NCI-H1092 treated with DMSO at 0.1 percent for 48 hours (cell line): ENCODE measurements at regions not wholly inside any gene's neighbourhood (a gene's known extent, or its start where the extent isn't known, plus 50 kb on each side); places are given as distances from the start of the nearest gene placed in this dataset.

Experiments used
- DNase-seq: peaks from one replicate; lab custom pipeline; 2025; lab: John Stamatoyannopoulos, UW

- DNase-seq = no peak
These were observed 76.7 kb upstream of the ARHGAP24 start for GRCh38 chr4:85398276-85398675.

- DNase-seq = no peak
These were observed 75.7 kb upstream of the ARHGAP24 start for GRCh38 chr4:85399270-85399669.

- no peak for DNase-seq
These were observed 72.6 kb upstream of the ARHGAP24 start for GRCh38 chr4:85402371-85402770.

GRCh38 chr4:85406185-85406584 is 68.8 kb upstream of the ARHGAP24 start:
- no peak for DNase-seq

GRCh38 chr4:85407546-85407945 is 67.4 kb upstream of the ARHGAP24 start:
- DNase-seq = no peak

GRCh38 chr4:85408301-85408700 is 66.6 kb upstream of the ARHGAP24 start:
- no peak for DNase-seq

- no peak for DNase-seq
These were observed 65.7 kb upstream of the ARHGAP24 start for GRCh38 chr4:85409251-85409650.

- no peak for DNase-seq
These were observed 63.6 kb upstream of the ARHGAP24 start for GRCh38 chr4:85411386-85411785.

- DNase-seq = no peak
These were observed 60.0 kb upstream of the ARHGAP24 start for GRCh38 chr4:85414972-85415371.

GRCh38 chr4:85416094-85416493 is 58.9 kb upstream of the ARHGAP24 start:
- DNase-seq = no peak

GRCh38 chr4:85419103-85419502 is 55.8 kb upstream of the ARHGAP24 start:
- DNase-seq = no peak

- DNase-seq = no peak
These were observed 54.1 kb upstream of the ARHGAP24 start for GRCh38 chr4:85420831-85421230.

GRCh38 chr4:85423431-85423830 is 51.5 kb upstream of the ARHGAP24 start:
- no peak for DNase-seq
